GM12878 (cell line): ENCODE measurements at regions not wholly inside any gene's neighbourhood (a gene's known extent, or its start where the extent isn't known, plus 50 kb on each side); places are given as distances from the start of the nearest gene placed in this dataset.

Experiments
- CEBPB ChIP-seq, 2 experiments: fragments of 150-350 bp in 1 of 2; IDR thresholded peaks; 2 replicates each; pipeline ENCODE4 v1.6.1; 2012 to 2014; ENCODE audit warnings: low read depth in 2 of 2, low read length in 2 of 2, borderline replicate concordance in 1 of 2, inconsistent platforms in 1 of 2
- HDGF ChIP-seq: fragments of 450-650 bp; IDR thresholded peaks from 2 replicates; pipeline ENCODE4 v1.6.1; 2016; ENCODE audit warnings: antibody characterized with exemption
- JUNB ChIP-seq: IDR thresholded peaks from 2 replicates; pipeline ENCODE4 v1.6.1; 2016; ENCODE audit warnings: antibody characterized with exemption, mild to moderate bottlenecking
- TCF3 ChIP-seq: IDR thresholded peaks from 2 replicates; pipeline ENCODE4 v1.6.1; 2012; ENCODE audit warnings: low read depth, mild to moderate bottlenecking, low read length, borderline replicate concordance; ENCODE audit not compliant: insufficient read depth
- TCF7 ChIP-seq: IDR thresholded peaks from 2 replicates; pipeline ENCODE4 v1.6.1; 2014; ENCODE audit warnings: antibody characterized with exemption, borderline replicate concordance
- TF ChIP-seq, protein P1 (sequence below): fragments of 450-650 bp; conservative IDR thresholded peaks from 2 replicates; pipeline ENCODE4 v1.6.1; 2017; ENCODE audit warnings: mild to moderate bottlenecking, moderate library complexity

GRCh38 chrX:39895218-39896110 lies 202.3 kb downstream of the BCOR start:
- TF ChIP-seq TCF7: no peak
- TF ChIP-seq CEBPB (IDR thresholded peaks at IDR 0.05; ENCODE audit: borderline replicate concordance in 1 of 2, low read depth in 2 of 2, low read length in 2 of 2): no peak
- TF ChIP-seq HDGF: no peak
- TF ChIP-seq, protein P1, sequence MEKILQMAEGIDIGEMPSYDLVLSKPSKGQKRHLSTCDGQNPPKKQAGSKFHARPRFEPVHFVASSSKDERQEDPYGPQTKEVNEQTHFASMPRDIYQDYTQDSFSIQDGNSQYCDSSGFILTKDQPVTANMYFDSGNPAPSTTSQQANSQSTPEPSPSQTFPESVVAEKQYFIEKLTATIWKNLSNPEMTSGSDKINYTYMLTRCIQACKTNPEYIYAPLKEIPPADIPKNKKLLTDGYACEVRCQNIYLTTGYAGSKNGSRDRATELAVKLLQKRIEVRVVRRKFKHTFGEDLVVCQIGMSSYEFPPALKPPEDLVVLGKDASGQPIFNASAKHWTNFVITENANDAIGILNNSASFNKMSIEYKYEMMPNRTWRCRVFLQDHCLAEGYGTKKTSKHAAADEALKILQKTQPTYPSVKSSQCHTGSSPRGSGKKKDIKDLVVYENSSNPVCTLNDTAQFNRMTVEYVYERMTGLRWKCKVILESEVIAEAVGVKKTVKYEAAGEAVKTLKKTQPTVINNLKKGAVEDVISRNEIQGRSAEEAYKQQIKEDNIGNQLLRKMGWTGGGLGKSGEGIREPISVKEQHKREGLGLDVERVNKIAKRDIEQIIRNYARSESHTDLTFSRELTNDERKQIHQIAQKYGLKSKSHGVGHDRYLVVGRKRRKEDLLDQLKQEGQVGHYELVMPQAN: no peak
- no peak for TF ChIP-seq TCF3
- no peak for TF ChIP-seq JUNB
